Gastroesophageal sphincter (tissue), 4 donors: ENCODE measurements at regions not wholly inside any gene's neighbourhood (a gene's known extent, or its start where the extent isn't known, plus 50 kb on each side); places are given as distances from the start of the nearest gene placed in this dataset.

ENCODE experiments used
- ATAC-seq: fragments of 150-250 bp; one replicate; pipeline ENCODE4 v1.9.1; 2016; ENCODE audit warnings: mild to moderate bottlenecking, moderate library complexity
- H3K27ac ChIP-seq, 4 donors: fragments of 200-600 bp; sonication (generic) in 3 of 4; 1 replicate in 3 of 4; 2 replicates in 1 of 4; pipeline ENCODE4 v1.5.1; 2016 to 2019
- H3K27me3 ChIP-seq: fragments of 200-600 bp; sonication (generic); one replicate; pipeline ENCODE4 v1.5.1; 2019
- H3K36me3 ChIP-seq, 2 donors: fragments of 200-600 bp; sonication (generic); one replicate each; pipeline ENCODE4 v1.5.1; 2019; ENCODE audit warnings: control low read depth in 1 of 2
- H3K4me1 ChIP-seq, 3 donors: fragments of 200-600 bp; sonication (generic); 1 replicate in 2 of 3; 2 replicates in 1 of 3; pipeline ENCODE4 v1.5.1; 2016 to 2019; ENCODE audit warnings: control low read depth in 2 of 3
- H3K4me3 ChIP-seq, 2 donors: fragments of 200-600 bp; sonication (generic); one replicate each; pipeline ENCODE4 v1.5.1; 2019; ENCODE audit warnings: mild to moderate bottlenecking in 1 of 2, moderate library complexity in 1 of 2
- H3K9me3 ChIP-seq, 3 donors: fragments of 200-600 bp; sonication (generic); one replicate each; pipeline ENCODE4 v1.5.1; 2017 to 2019; ENCODE audit warnings: control low read depth in 2 of 3
- EP300 ChIP-seq: sonication (generic); formaldehyde crosslinking; IDR thresholded peaks from one replicate; pipeline ENCODE4 v1.6.1; 2017; ENCODE audit warnings: antibody characterized with exemption, mild to moderate bottlenecking
- POLR2A ChIP-seq, 2 donors: fragments of 450-650 bp; IDR thresholded peaks; one replicate each; pipeline ENCODE4 v1.6.1; 2017; ENCODE audit warnings: antibody characterized with exemption in 2 of 2, mild to moderate bottlenecking in 2 of 2, moderate library complexity in 1 of 2
- POLR2AphosphoS5 ChIP-seq: sonication (generic); formaldehyde crosslinking; IDR thresholded peaks from one replicate; pipeline ENCODE4 v1.6.1; 2017; ENCODE audit warnings: antibody characterized with exemption
- WGBS, 2 donors: methylation state at CpG; one replicate each; pipeline ENCODE4 v1.1.5; 2018; ENCODE audit warnings: low coverage in 1 of 2; 5-methylcytosine and 5-hydroxymethylcytosine counted together
- TF ChIP-seq, protein P1 (sequence below), 4 experiments: fragments of 200-600 bp in 2 of 4; fragments of 450-650 bp in 2 of 4; sonication (generic) in 1 of 4; IDR thresholded peaks; one replicate each; pipeline ENCODE4 v1.5.1; 2017 to 2019; ENCODE audit warnings: antibody characterized with exemption in 4 of 4, mild to moderate bottlenecking in 2 of 4, moderate library complexity in 2 of 4

DNA sequence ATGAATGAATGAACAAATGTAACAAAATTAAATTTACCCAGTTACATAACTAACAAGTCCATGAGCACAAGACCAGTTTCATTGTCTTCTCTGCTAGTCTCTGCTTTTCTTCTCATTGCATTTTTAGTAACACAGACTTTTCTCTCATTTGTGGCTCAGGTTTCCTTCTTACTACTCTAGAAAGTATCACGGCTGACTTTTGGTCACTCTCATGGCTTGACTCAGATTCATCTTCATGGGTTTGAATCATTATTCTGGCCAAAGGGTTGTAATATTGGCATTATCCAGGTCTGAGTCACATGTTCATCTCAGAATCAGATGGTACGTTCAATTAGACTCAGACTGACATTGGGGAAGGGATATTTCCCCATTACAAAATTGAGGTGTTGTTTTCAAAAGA lies 121.5 kb upstream of the SATB1 start:
- no peaks in the 10 kb centered on the region for H3K4me1 ChIP-seq
- H3K36me3 ChIP-seq: no peaks in the 10 kb centered on the region
- TF ChIP-seq POLR2A (IDR thresholded peaks at IDR 0.05) (no peak), POLR2AphosphoS5 (no peak), EP300 (no peak)
- TF ChIP-seq, protein P1, sequence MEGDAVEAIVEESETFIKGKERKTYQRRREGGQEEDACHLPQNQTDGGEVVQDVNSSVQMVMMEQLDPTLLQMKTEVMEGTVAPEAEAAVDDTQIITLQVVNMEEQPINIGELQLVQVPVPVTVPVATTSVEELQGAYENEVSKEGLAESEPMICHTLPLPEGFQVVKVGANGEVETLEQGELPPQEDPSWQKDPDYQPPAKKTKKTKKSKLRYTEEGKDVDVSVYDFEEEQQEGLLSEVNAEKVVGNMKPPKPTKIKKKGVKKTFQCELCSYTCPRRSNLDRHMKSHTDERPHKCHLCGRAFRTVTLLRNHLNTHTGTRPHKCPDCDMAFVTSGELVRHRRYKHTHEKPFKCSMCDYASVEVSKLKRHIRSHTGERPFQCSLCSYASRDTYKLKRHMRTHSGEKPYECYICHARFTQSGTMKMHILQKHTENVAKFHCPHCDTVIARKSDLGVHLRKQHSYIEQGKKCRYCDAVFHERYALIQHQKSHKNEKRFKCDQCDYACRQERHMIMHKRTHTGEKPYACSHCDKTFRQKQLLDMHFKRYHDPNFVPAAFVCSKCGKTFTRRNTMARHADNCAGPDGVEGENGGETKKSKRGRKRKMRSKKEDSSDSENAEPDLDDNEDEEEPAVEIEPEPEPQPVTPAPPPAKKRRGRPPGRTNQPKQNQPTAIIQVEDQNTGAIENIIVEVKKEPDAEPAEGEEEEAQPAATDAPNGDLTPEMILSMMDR (IDR thresholded peaks at IDR 0.05): no peak
- H3K27ac ChIP-seq: no peak overlapping the region
- no peaks in the 10 kb centered on the region for H3K27me3 ChIP-seq
- WGBS, 2 donors: 77 to 94% methylated on average over 2 of the region's 2 CpGs
- no peaks in the 10 kb centered on the region for H3K9me3 ChIP-seq
- ATAC-seq: no peak
- H3K4me3 ChIP-seq: no peak overlapping the region

- 78 to 100% methylated on average over 2 to 4 of the region's 4 CpGs for WGBS, 2 donors
- Histone ChIP-seq H3K4me1 (no peaks in the 10 kb centered on the region), H3K27ac (no peak overlapping the region), H3K9me3 (no peaks in the 10 kb centered on the region), H3K36me3 (no peaks in the 10 kb centered on the region), H3K4me3 (no peak overlapping the region), H3K27me3 (no peaks in the 10 kb centered on the region)
- no peak for ATAC-seq
- TF ChIP-seq POLR2AphosphoS5: no peak
These were observed 119.0 kb upstream of the SATB1 start for GRCh38 chr3:18544146-18544545.

DNA sequence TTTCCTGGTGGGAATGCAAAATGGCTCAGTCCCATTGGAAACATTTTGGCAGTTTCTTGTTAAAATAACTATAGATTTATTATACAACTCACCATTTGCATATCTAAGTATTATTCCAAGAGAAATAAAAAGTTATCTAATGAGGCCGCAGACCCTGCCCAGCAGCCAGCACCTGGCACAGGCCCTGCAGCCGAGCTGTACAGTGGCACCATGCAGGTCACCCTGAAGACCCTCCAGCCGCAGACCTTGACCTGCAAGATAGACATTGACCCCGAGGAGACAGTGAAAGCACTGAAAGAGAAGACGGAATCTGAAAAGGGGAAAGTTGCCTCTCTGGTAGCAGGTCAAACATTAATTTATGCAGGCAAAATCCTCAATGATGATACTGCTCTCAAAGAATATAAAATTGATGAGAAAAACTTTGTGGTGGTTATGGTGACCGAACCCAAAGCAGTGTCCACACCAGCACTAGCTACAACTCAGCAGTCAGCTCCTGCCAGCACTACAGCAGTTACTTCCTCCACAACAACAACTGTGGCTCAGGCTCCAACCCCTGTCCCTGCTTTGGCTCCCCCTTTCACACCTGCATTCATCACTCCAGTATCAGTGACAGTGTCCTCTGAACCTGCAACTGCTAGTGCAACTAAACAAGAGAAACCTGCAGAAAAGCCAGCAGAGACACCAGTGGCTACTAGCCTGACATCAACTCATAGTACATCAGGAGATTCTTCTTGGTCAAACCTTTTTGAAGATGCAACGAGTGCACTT lies 113.5 kb upstream of the SATB1 start:
- no peaks in the 10 kb centered on the region for H3K9me3 ChIP-seq
- no peak for ATAC-seq
- H3K4me3 ChIP-seq: no peak overlapping the region
- no peaks in the 10 kb centered on the region for H3K4me1 ChIP-seq
- no peaks in the 10 kb centered on the region for H3K36me3 ChIP-seq
- 62 to 100% methylated on average over 3 to 7 of the region's 7 CpGs for WGBS, 2 donors
- no peak for TF ChIP-seq POLR2AphosphoS5
- TF ChIP-seq EP300: no peak
- TF ChIP-seq, protein P1 (IDR thresholded peaks at IDR 0.05): no peak
- TF ChIP-seq POLR2A (IDR thresholded peaks at IDR 0.05): no peak
- no peak overlapping the region for H3K27ac ChIP-seq
- H3K27me3 ChIP-seq: no peaks in the 10 kb centered on the region

- Histone ChIP-seq H3K36me3 (no peaks in the 10 kb centered on the region), H3K4me1 (no peaks in the 10 kb centered on the region), H3K27ac (no peak overlapping the region), H3K27me3 (no peaks in the 10 kb centered on the region), H3K4me3 (no peak overlapping the region), H3K9me3 (no peaks in the 10 kb centered on the region)
- ATAC-seq: no peak
- TF ChIP-seq POLR2AphosphoS5 (no peak), EP300 (no peak), POLR2A (IDR thresholded peaks at IDR 0.05) (no peak)
- TF ChIP-seq, protein P1 (IDR thresholded peaks at IDR 0.05): no peak
- WGBS, 2 donors: 63 to 80% methylated on average over 2 of the region's 2 CpGs
These were observed 107.9 kb upstream of the SATB1 start for GRCh38 chr3:18533039-18533438.

- H3K27ac ChIP-seq: no peak overlapping the region
- H3K9me3 ChIP-seq: no peaks in the 10 kb centered on the region
- WGBS, 2 donors: 100% methylated on average over 1 of the region's 1 CpG
- H3K4me3 ChIP-seq: no peak overlapping the region
- H3K36me3 ChIP-seq: no peaks in the 10 kb centered on the region
- no peaks in the 10 kb centered on the region for H3K27me3 ChIP-seq
- TF ChIP-seq POLR2A (IDR thresholded peaks at IDR 0.05) (no peak), EP300 (no peak), POLR2AphosphoS5 (no peak)
- TF ChIP-seq, protein P1 (IDR thresholded peaks at IDR 0.05): no peak
- ATAC-seq: no peak
- H3K4me1 ChIP-seq: no peaks in the 10 kb centered on the region
These were observed 106.5 kb upstream of the SATB1 start for GRCh38 chr3:18531662-18532061.
